VCaP (cell line): ENCODE measurements at regions not wholly inside any gene's neighbourhood (a gene's known extent, or its start where the extent isn't known, plus 50 kb on each side); places are given as distances from the start of the nearest gene placed in this dataset.

ENCODE experiments used
- H3K27ac ChIP-seq: fragments of 450-650 bp; 2 replicates; pipeline ENCODE4 v1.5.1; 2017
- CTCF ChIP-seq: fragments of 450-650 bp; conservative IDR thresholded peaks from 2 replicates; pipeline ENCODE4 v1.5.1; 2017; ENCODE audit warnings: mild to moderate bottlenecking, moderate library complexity

- H3K27ac ChIP-seq: no peak overlapping the region
- no peak for TF ChIP-seq CTCF
Measured at GRCh38 chr9:27747450-27747849, 174.2 kb upstream of the C9orf72 start.

- H3K27ac ChIP-seq: no peak overlapping the region
- TF ChIP-seq CTCF: no peak
Measured at GRCh38 chr9:27749838-27750237, 176.6 kb upstream of the C9orf72 start.

- H3K27ac ChIP-seq: no peak overlapping the region
- no peak for TF ChIP-seq CTCF
Measured at GRCh38 chr9:27750566-27750965, 177.3 kb upstream of the C9orf72 start.

GRCh38 chr9:27752069-27752468, 178.8 kb upstream of the C9orf72 start:
- H3K27ac ChIP-seq: no peak overlapping the region
- TF ChIP-seq CTCF: no peak

- no peak overlapping the region for H3K27ac ChIP-seq
- TF ChIP-seq CTCF: no peak
Measured at GRCh38 chr9:27755846-27756245, 182.6 kb upstream of the C9orf72 start.

GRCh38 chr9:27756418-27756817, 183.1 kb upstream of the C9orf72 start:
- no peak overlapping the region for H3K27ac ChIP-seq
- no peak for TF ChIP-seq CTCF

GRCh38 chr9:27763831-27764230, 190.6 kb upstream of the C9orf72 start:
- no peak for TF ChIP-seq CTCF
- H3K27ac ChIP-seq: no peak overlapping the region
